ENCODE measurements at regions not wholly inside any gene's neighbourhood (a gene's known extent, or its start where the extent isn't known, plus 50 kb on each side); places are given as distances from the start of the nearest gene placed in this dataset.
"Not testable (repeated sequence)": the region's sequence is repeated elsewhere in the genome, so short reads cannot be mapped to it uniquely, and the experiment has no call there.

- Histone ChIP-seq H3K4me3 (ENCODE audit: low read depth, low read length, poor library complexity, severe bottlenecking) (no peak overlapping the region), H3K9me3 (ENCODE audit: low read depth, low read length, poor library complexity, severe bottlenecking) (no peaks in the 10 kb centered on the region), H3K36me3 (ENCODE audit: insufficient read depth, low read length, poor library complexity, severe bottlenecking) (no peaks in the 10 kb centered on the region), H3K4me1 (ENCODE audit: insufficient read depth, low read length, poor library complexity, severe bottlenecking) (no peaks in the 10 kb centered on the region), H3K27ac (ENCODE audit: low read depth, low read length, poor library complexity, severe bottlenecking) (no peak overlapping the region), H3K27me3 (replicated peaks; ENCODE audit: insufficient read depth, low read depth, low read length, poor library complexity) (no peaks in the 10 kb centered on the region)
- intact Hi-C loops (cut with micrococcal nuclease; ENCODE audit: unreplicated experiment), result no loop called here
- CTCF ChIA-PET, result no interaction called here
- TF ChIP-seq, protein P1, sequence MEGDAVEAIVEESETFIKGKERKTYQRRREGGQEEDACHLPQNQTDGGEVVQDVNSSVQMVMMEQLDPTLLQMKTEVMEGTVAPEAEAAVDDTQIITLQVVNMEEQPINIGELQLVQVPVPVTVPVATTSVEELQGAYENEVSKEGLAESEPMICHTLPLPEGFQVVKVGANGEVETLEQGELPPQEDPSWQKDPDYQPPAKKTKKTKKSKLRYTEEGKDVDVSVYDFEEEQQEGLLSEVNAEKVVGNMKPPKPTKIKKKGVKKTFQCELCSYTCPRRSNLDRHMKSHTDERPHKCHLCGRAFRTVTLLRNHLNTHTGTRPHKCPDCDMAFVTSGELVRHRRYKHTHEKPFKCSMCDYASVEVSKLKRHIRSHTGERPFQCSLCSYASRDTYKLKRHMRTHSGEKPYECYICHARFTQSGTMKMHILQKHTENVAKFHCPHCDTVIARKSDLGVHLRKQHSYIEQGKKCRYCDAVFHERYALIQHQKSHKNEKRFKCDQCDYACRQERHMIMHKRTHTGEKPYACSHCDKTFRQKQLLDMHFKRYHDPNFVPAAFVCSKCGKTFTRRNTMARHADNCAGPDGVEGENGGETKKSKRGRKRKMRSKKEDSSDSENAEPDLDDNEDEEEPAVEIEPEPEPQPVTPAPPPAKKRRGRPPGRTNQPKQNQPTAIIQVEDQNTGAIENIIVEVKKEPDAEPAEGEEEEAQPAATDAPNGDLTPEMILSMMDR (conservative IDR thresholded peaks at IDR 0.05; ENCODE audit: low read depth, low read length), result no peak
- TF ChIP-seq EZH2 (IDR thresholded peaks at IDR 0.05; ENCODE audit: borderline replicate concordance, low read depth, low read length, poor library complexity, severe bottlenecking), result no peak
- no peak for DNase-seq (ENCODE audit: low spot score)
- no TSS peak for BruUV-seq (replicated peaks)
- POLR2A ChIA-PET (ENCODE audit: low non-redundant PET), result no interaction called here
Measured at GRCh38 chr3:66648975-66649374, 148.2 kb upstream of the LRIG1 start.

- POLR2A ChIA-PET (ENCODE audit: low non-redundant PET); H3K27me3 ChIP-seq (replicated peaks; ENCODE audit: insufficient read depth, low read depth, low read length, poor library complexity); BruUV-seq (replicated peaks); intact Hi-C loops (cut with micrococcal nuclease; ENCODE audit: unreplicated experiment); H3K36me3 ChIP-seq (ENCODE audit: insufficient read depth, low read length, poor library complexity, severe bottlenecking); H3K27ac ChIP-seq (ENCODE audit: low read depth, low read length, poor library complexity, severe bottlenecking); CTCF ChIA-PET; DNase-seq (ENCODE audit: low spot score); H3K4me1 ChIP-seq (ENCODE audit: insufficient read depth, low read length, poor library complexity, severe bottlenecking); H3K4me3 ChIP-seq (ENCODE audit: low read depth, low read length, poor library complexity, severe bottlenecking); H3K9me3 ChIP-seq (ENCODE audit: low read depth, low read length, poor library complexity, severe bottlenecking): not testable (repeated sequence)
Measured at GRCh38 chr3:66651520-66651919, 150.7 kb upstream of the LRIG1 start.

- H3K27ac ChIP-seq (ENCODE audit: low read depth, low read length, poor library complexity, severe bottlenecking); CTCF ChIA-PET: not testable (repeated sequence)
Measured at GRCh38 chr3:66652100-66652499, 151.3 kb upstream of the LRIG1 start.

GRCh38 chr3:66655044-66655443, 154.2 kb upstream of the LRIG1 start:
- ChIA-PET CTCF (no interaction called here), POLR2A (ENCODE audit: low non-redundant PET) (no interaction called here)
- no peaks in the 10 kb centered on the region for H3K4me1 ChIP-seq (ENCODE audit: insufficient read depth, low read length, poor library complexity, severe bottlenecking)
- no peaks in the 10 kb centered on the region for H3K27me3 ChIP-seq (replicated peaks; ENCODE audit: insufficient read depth, low read depth, low read length, poor library complexity)
- TF ChIP-seq, protein P1 (conservative IDR thresholded peaks at IDR 0.05; ENCODE audit: low read depth, low read length), result no peak
- TF ChIP-seq EZH2 (IDR thresholded peaks at IDR 0.05; ENCODE audit: borderline replicate concordance, low read depth, low read length, poor library complexity, severe bottlenecking), result no peak
- intact Hi-C loops (cut with micrococcal nuclease; ENCODE audit: unreplicated experiment), result no loop called here
- DNase-seq (ENCODE audit: low spot score), result no peak
- H3K27ac ChIP-seq (ENCODE audit: low read depth, low read length, poor library complexity, severe bottlenecking), result no peak overlapping the region
- no peaks in the 10 kb centered on the region for H3K9me3 ChIP-seq (ENCODE audit: low read depth, low read length, poor library complexity, severe bottlenecking)
- no peak overlapping the region for H3K4me3 ChIP-seq (ENCODE audit: low read depth, low read length, poor library complexity, severe bottlenecking)
- H3K36me3 ChIP-seq (ENCODE audit: insufficient read depth, low read length, poor library complexity, severe bottlenecking), result no peaks in the 10 kb centered on the region
- no TSS peak for BruUV-seq (replicated peaks)

More at GRCh38 chr3:66652100-66652499, 151.3 kb upstream of the LRIG1 start:
- H3K4me1 ChIP-seq (ENCODE audit: insufficient read depth, low read length, poor library complexity, severe bottlenecking); H3K4me3 ChIP-seq (ENCODE audit: low read depth, low read length, poor library complexity, severe bottlenecking); H3K27me3 ChIP-seq (replicated peaks; ENCODE audit: insufficient read depth, low read depth, low read length, poor library complexity); intact Hi-C loops (cut with micrococcal nuclease; ENCODE audit: unreplicated experiment); POLR2A ChIA-PET (ENCODE audit: low non-redundant PET); H3K9me3 ChIP-seq (ENCODE audit: low read depth, low read length, poor library complexity, severe bottlenecking); BruUV-seq (replicated peaks); H3K36me3 ChIP-seq (ENCODE audit: insufficient read depth, low read length, poor library complexity, severe bottlenecking); DNase-seq (ENCODE audit: low spot score): not testable (repeated sequence)
